H9 (cell line): ENCODE measurements at regions not wholly inside any gene's neighbourhood (a gene's known extent, or its start where the extent isn't known, plus 50 kb on each side); places are given as distances from the start of the nearest gene placed in this dataset.
"Not testable (repeated sequence)": the region's sequence is repeated elsewhere in the genome, so short reads cannot be mapped to it uniquely, and the experiment has no call there.

ENCODE experiments used
- DNase-seq: peaks from one replicate; pipeline ENCODE4 v3.0.0-alpha.2; 2017
- H2AFZ ChIP-seq: one replicate; pipeline ENCODE4 v1.6.1; 2013; ENCODE audit warnings: mild to moderate bottlenecking, low read length, control low read depth, moderate library complexity
- H2AK5ac ChIP-seq: 2 replicates; pipeline ENCODE4 v1.6.1; 2013; ENCODE audit warnings: low read length, control low read depth, mixed read lengths; ENCODE audit not compliant: insufficient read length
- H2BK120ac ChIP-seq: one replicate; pipeline ENCODE4 v1.6.1; 2013; ENCODE audit warnings: low read depth, mild to moderate bottlenecking, low read length, control low read depth, inconsistent platforms; ENCODE audit not compliant: poor library complexity, severe bottlenecking
- H2BK12ac ChIP-seq: 2 replicates; pipeline ENCODE4 v1.6.1; 2013; ENCODE audit warnings: low read length, control low read depth, mixed read lengths, low read depth; ENCODE audit not compliant: insufficient read length
- H2BK15ac ChIP-seq: 2 replicates; pipeline ENCODE4 v1.6.1; 2013; ENCODE audit warnings: low read depth, low read length, control low read depth
- H2BK20ac ChIP-seq: one replicate; pipeline ENCODE4 v1.6.1; 2013; ENCODE audit warnings: low read depth, mild to moderate bottlenecking, low read length, control low read depth, inconsistent platforms; ENCODE audit not compliant: poor library complexity, severe bottlenecking
- H2BK5ac ChIP-seq: 2 replicates; pipeline ENCODE4 v1.6.1; 2013; ENCODE audit warnings: low read length, control low read depth, mixed read lengths; ENCODE audit not compliant: insufficient read length
- H3K14ac ChIP-seq: 2 replicates; pipeline ENCODE4 v1.6.1; 2013; ENCODE audit warnings: low read length, control low read depth; ENCODE audit not compliant: insufficient read depth
- H3K18ac ChIP-seq: 2 replicates; pipeline ENCODE4 v1.6.1; 2013; ENCODE audit warnings: low read depth, mild to moderate bottlenecking, mixed read lengths, low read length, control low read depth; ENCODE audit not compliant: insufficient read length
- H3K23ac ChIP-seq: 2 replicates; pipeline ENCODE4 v1.6.1; 2013; ENCODE audit warnings: low read length, control low read depth, mixed read lengths, low read depth; ENCODE audit not compliant: insufficient read length
- H3K23me2 ChIP-seq: 2 replicates; pipeline ENCODE4 v1.6.1; 2013; ENCODE audit warnings: low read depth, mild to moderate bottlenecking, mixed read lengths, low read length, control low read depth; ENCODE audit not compliant: insufficient read length, poor library complexity, severe bottlenecking
- H3K27ac ChIP-seq: 2 replicates; pipeline ENCODE4 v1.5.1; 2013; ENCODE audit warnings: low read length, control low read depth, mixed read lengths, low read depth; ENCODE audit not compliant: insufficient read length
- H3K27me3 ChIP-seq: 2 replicates; pipeline ENCODE4 v1.6.1; 2013; ENCODE audit warnings: low read length, control low read depth, inconsistent platforms; ENCODE audit not compliant: insufficient read depth
- H3K4ac ChIP-seq: 2 replicates; pipeline ENCODE4 v1.6.1; 2013; ENCODE audit warnings: low read depth, mild to moderate bottlenecking, control low read depth, inconsistent platforms, low read length, moderate library complexity
- H3K4me1 ChIP-seq: 2 replicates; pipeline ENCODE4 v1.6.1; 2013; ENCODE audit warnings: low read length, control low read depth, inconsistent platforms; ENCODE audit not compliant: insufficient read depth
- H3K4me2 ChIP-seq: 2 replicates; pipeline ENCODE4 v1.6.1; 2013; ENCODE audit warnings: low read length, control low read depth, mixed read lengths; ENCODE audit not compliant: insufficient read length, insufficient read depth
- H3K56ac ChIP-seq: 2 replicates; pipeline ENCODE4 v1.6.1; 2013; ENCODE audit warnings: low read depth, mild to moderate bottlenecking, mixed read lengths, low read length, control low read depth; ENCODE audit not compliant: insufficient read length
- H3K79me1 ChIP-seq: 2 replicates; pipeline ENCODE4 v1.6.1; 2013; ENCODE audit warnings: low read depth, mild to moderate bottlenecking, moderate library complexity, low read length, control low read depth, inconsistent platforms; ENCODE audit not compliant: insufficient read depth, poor library complexity, severe bottlenecking
- H3K79me2 ChIP-seq: 2 replicates; pipeline ENCODE4 v1.6.1; 2013; ENCODE audit warnings: low read length, control low read depth, inconsistent platforms; ENCODE audit not compliant: insufficient read depth
- H3K9ac ChIP-seq: 2 replicates; pipeline ENCODE4 v1.6.1; 2013; ENCODE audit warnings: low read length, control low read depth, mixed read lengths; ENCODE audit not compliant: insufficient read length; ENCODE audit errors: extremely low read depth
- H3K9me3 ChIP-seq: one replicate; pipeline ENCODE4 v1.6.1; 2013; ENCODE audit warnings: low read depth, low read length, inconsistent platforms; ENCODE audit not compliant: control insufficient read depth
- H3T11ph ChIP-seq: one replicate; pipeline ENCODE4 v1.6.1; 2013; ENCODE audit warnings: mild to moderate bottlenecking, low read length, control low read depth, inconsistent platforms
- H4K20me1 ChIP-seq: one replicate; pipeline ENCODE4 v1.6.1; 2013; ENCODE audit not compliant: control insufficient read depth, insufficient read length, insufficient read depth
- H4K5ac ChIP-seq: 2 replicates; pipeline ENCODE4 v1.6.1; 2013; ENCODE audit warnings: low read depth, mild to moderate bottlenecking, mixed read lengths, low read length, control low read depth; ENCODE audit not compliant: insufficient read length
- H4K8ac ChIP-seq: replicated peaks from 2 replicates; pipeline ENCODE4 v1.6.1; 2013; ENCODE audit warnings: low read length, control low read depth, mixed read lengths, low read depth; ENCODE audit not compliant: insufficient read length
- H4K91ac ChIP-seq: 2 replicates; pipeline ENCODE4 v1.6.1; 2013; ENCODE audit warnings: low read depth, mild to moderate bottlenecking, moderate library complexity, mixed read lengths, low read length, control low read depth; ENCODE audit not compliant: insufficient read length
- H3K27ac Mint-ChIP-seq, 3 experiments: 2 replicates in 2 of 3; 3 replicates in 1 of 3; pipeline ENCODE4 v1.8.0; 2020 to 2021; ENCODE audit warnings: mixed read lengths in 3 of 3, mild to moderate bottlenecking in 1 of 3, moderate library complexity in 1 of 3
- H3K27me3 Mint-ChIP-seq: 2 replicates; pipeline ENCODE4 v1.8.0; 2021; ENCODE audit warnings: low read depth, mild to moderate bottlenecking, moderate library complexity, mixed read lengths
- H3K36me3 Mint-ChIP-seq, 3 experiments: 2 replicates in 2 of 3; 3 replicates in 1 of 3; pipeline ENCODE4 v1.8.0; 2020 to 2021; ENCODE audit warnings: low read depth in 3 of 3, mixed read lengths in 3 of 3; ENCODE audit not compliant: insufficient read depth in 1 of 3
- H3K4me1 Mint-ChIP-seq, 2 experiments: 2 replicates each; pipeline ENCODE4 v1.8.0; 2020; ENCODE audit warnings: mixed read lengths in 2 of 2
- H3K4me3 Mint-ChIP-seq, 2 experiments: 2 replicates in 1 of 2; 3 replicates in 1 of 2; pipeline ENCODE4 v1.8.0; 2020 to 2021; ENCODE audit warnings: mild to moderate bottlenecking in 2 of 2, mixed read lengths in 2 of 2, moderate library complexity in 1 of 2
- H3K9me3 Mint-ChIP-seq, 2 experiments: 2 replicates in 1 of 2; 3 replicates in 1 of 2; pipeline ENCODE4 v1.8.0; 2020; ENCODE audit warnings: mild to moderate bottlenecking in 2 of 2, mixed read lengths in 2 of 2, moderate library complexity in 1 of 2
- WGBS: extraction: QIAGEN DNeasy Blood & Tissue Kit; methylation state at CpG from one replicate; pipeline ENCODE4 v1.1.7; 2013; ENCODE audit warnings: missing lambda C conversion rate, low lambda C conversion rate, mixed read lengths; ENCODE audit not compliant: insufficient read length; ENCODE audit errors: extremely low coverage; 5-methylcytosine and 5-hydroxymethylcytosine counted together

- H2BK20ac ChIP-seq, H3K27ac Mint-ChIP-seq, H3K23ac ChIP-seq, H3K27ac ChIP-seq, H3K27me3 Mint-ChIP-seq, H3T11ph ChIP-seq, DNase-seq, H3K9ac ChIP-seq, H2AFZ ChIP-seq, H3K79me1 ChIP-seq, H2BK15ac ChIP-seq, H3K14ac ChIP-seq, H3K18ac ChIP-seq, H4K5ac ChIP-seq, H4K20me1 ChIP-seq, H3K79me2 ChIP-seq, H4K91ac ChIP-seq, H3K4me1 ChIP-seq, H3K27me3 ChIP-seq, H4K8ac ChIP-seq, H3K9me3 Mint-ChIP-seq, H2BK120ac ChIP-seq, H2BK12ac ChIP-seq, H2AK5ac ChIP-seq, H3K9me3 ChIP-seq, H2BK5ac ChIP-seq, H3K4me1 Mint-ChIP-seq, H3K23me2 ChIP-seq, H3K56ac ChIP-seq, H3K4ac ChIP-seq, H3K36me3 Mint-ChIP-seq, H3K4me3 Mint-ChIP-seq, H3K4me2 ChIP-seq: not testable (repeated sequence)
- WGBS = no CpG with 5 or more reads among the region's 15 CpGs
Measured at GRCh38 chr21:5089399-5090089, 5431.8 kb upstream of the TPTE start.

- H3K4me1 ChIP-seq, H3K36me3 Mint-ChIP-seq, H3K9me3 Mint-ChIP-seq, H3K4me2 ChIP-seq, H3T11ph ChIP-seq, DNase-seq, H3K23me2 ChIP-seq, H3K27ac ChIP-seq, H2BK20ac ChIP-seq, H4K20me1 ChIP-seq, H4K5ac ChIP-seq, H4K8ac ChIP-seq, H4K91ac ChIP-seq, H2AK5ac ChIP-seq, H3K23ac ChIP-seq, H2AFZ ChIP-seq, H2BK120ac ChIP-seq, H3K79me2 ChIP-seq, H2BK12ac ChIP-seq, H3K27me3 Mint-ChIP-seq, H3K27me3 ChIP-seq, H2BK5ac ChIP-seq, H3K79me1 ChIP-seq, H3K14ac ChIP-seq, H3K56ac ChIP-seq, H3K4me3 Mint-ChIP-seq, H3K9me3 ChIP-seq, H3K27ac Mint-ChIP-seq, H3K9ac ChIP-seq, H3K18ac ChIP-seq, H3K4me1 Mint-ChIP-seq, H3K4ac ChIP-seq, H2BK15ac ChIP-seq: not testable (repeated sequence)
- WGBS = no CpG with 5 or more reads among the region's 34 CpGs
Measured at GRCh38 chr21:5090132-5091079, 5431.0 kb upstream of the TPTE start.
